OCI-LY1 (cell line): ENCODE measurements at regions not wholly inside any gene's neighbourhood (a gene's known extent, or its start where the extent isn't known, plus 50 kb on each side); places are given as distances from the start of the nearest gene placed in this dataset.

ENCODE experiments used
- H2AFZ ChIP-seq: fragments of 200-600 bp; sonication (generic), shearing (Covaris generic); 2 replicates; pipeline ENCODE4 v1.6.0; 2014; ENCODE audit warnings: antibody characterized with exemption, mild to moderate bottlenecking, low read length
- H3F3A ChIP-seq: fragments of 200-600 bp; sonication (generic), shearing (Covaris generic); 2 replicates; pipeline ENCODE4 v1.6.0; 2014; ENCODE audit warnings: mild to moderate bottlenecking, antibody characterized with exemption, low read length, moderate library complexity; ENCODE audit not compliant: insufficient read depth
- H3K27ac ChIP-seq: fragments of 200-600 bp; sonication (generic); 2 replicates; pipeline ENCODE4 v1.5.1; 2014; ENCODE audit warnings: low read length, mixed run types, mild to moderate bottlenecking, low read depth; ENCODE audit not compliant: poor library complexity, severe bottlenecking
- H3K27me3 ChIP-seq: fragments of 200-600 bp; sonication (generic); 2 replicates; pipeline ENCODE4 v1.6.0; 2014; ENCODE audit warnings: antibody characterized with exemption, mild to moderate bottlenecking, low read length, moderate library complexity; ENCODE audit not compliant: insufficient read depth
- H3K36me3 ChIP-seq: fragments of 200-600 bp; sonication (generic); 2 replicates; pipeline ENCODE4 v1.6.1; 2014; ENCODE audit warnings: mild to moderate bottlenecking, antibody characterized with exemption, low read length, moderate library complexity, mixed read lengths; ENCODE audit not compliant: insufficient read depth
- H3K4me1 ChIP-seq: fragments of 200-600 bp; sonication (generic); 2 replicates; pipeline ENCODE4 v1.5.1; 2014; ENCODE audit warnings: mild to moderate bottlenecking, low read length, moderate library complexity; ENCODE audit not compliant: insufficient read depth, severe bottlenecking
- H3K4me2 ChIP-seq: fragments of 200-600 bp; sonication (generic), shearing (Covaris generic); 2 replicates; pipeline ENCODE4 v1.6.1; 2014; ENCODE audit warnings: low read length
- H3K4me3 ChIP-seq: fragments of 200-600 bp; sonication (generic); 2 replicates; pipeline ENCODE4 v1.5.1; 2014; ENCODE audit warnings: low read length, low read depth, mild to moderate bottlenecking, mixed read lengths; ENCODE audit not compliant: poor library complexity, severe bottlenecking
- H3K79me2 ChIP-seq: fragments of 200-600 bp; shearing (Covaris generic); 2 replicates; pipeline ENCODE4 v1.6.1; 2016; ENCODE audit warnings: mixed run types, low read length, mixed read lengths; ENCODE audit not compliant: insufficient read depth
- H3K9ac ChIP-seq: fragments of 200-600 bp; sonication (generic), shearing (Covaris generic); 2 replicates; pipeline ENCODE4 v1.6.1; 2014; ENCODE audit warnings: mild to moderate bottlenecking, low read length, mixed read lengths
- H3K9me2 ChIP-seq: fragments of 200-600 bp; sonication (generic), shearing (Covaris generic); 2 replicates; pipeline ENCODE4 v1.6.1; 2014; ENCODE audit warnings: low read depth, mild to moderate bottlenecking, low read length, mixed read lengths
- H3K9me3 ChIP-seq: fragments of 200-600 bp; shearing (Covaris generic); 2 replicates; pipeline ENCODE4 v1.6.1; 2014; ENCODE audit warnings: low read length, mixed read lengths
- H4K20me1 ChIP-seq: fragments of 200-600 bp; sonication (generic), shearing (Covaris generic); 2 replicates; pipeline ENCODE4 v1.6.0; 2016; ENCODE audit warnings: mild to moderate bottlenecking, low read length; ENCODE audit not compliant: insufficient read depth
- CTCF ChIP-seq: fragments of 200-600 bp; sonication (generic), shearing (Covaris generic); IDR thresholded peaks from 2 replicates; pipeline ENCODE4 v1.5.1; 2017; ENCODE audit warnings: mild to moderate bottlenecking, antibody characterized with exemption, low read length, moderate library complexity, mixed read lengths
- EZH2 ChIP-seq: fragments of 200-600 bp; sonication (generic), shearing (Covaris generic); IDR thresholded peaks from 2 replicates; pipeline ENCODE4 v1.8.0; 2017; ENCODE audit warnings: borderline replicate concordance, mixed run types, mild to moderate bottlenecking, antibody characterized with exemption, low read length, moderate library complexity, mixed read lengths

DNA sequence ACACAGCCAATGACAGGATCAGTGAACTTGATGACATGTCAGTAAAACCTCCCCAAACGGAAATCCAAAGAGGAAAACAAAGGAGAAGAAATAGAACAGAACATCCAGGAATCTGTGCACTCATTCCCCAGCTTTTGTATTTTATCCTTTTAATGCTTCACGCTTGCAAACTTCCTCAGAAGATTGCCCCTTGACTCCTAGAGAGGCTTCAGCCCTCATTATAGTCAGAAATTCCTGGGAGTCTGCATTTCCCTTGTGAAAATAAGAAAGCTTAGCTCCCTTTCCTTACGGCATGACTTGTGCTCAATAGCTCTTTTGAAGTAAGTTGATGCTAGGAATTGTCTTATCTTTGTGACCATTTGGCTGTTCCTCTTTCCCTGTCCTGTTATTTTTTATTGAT, 313.6 kb upstream of the OPRM1 start:
- Histone ChIP-seq H3K27ac (no peak overlapping the region), H3K4me3 (no peak overlapping the region), H3K9me2 (no peaks in the 10 kb centered on the region; the same call in 1 of the 2 replicates), H3K4me2 (no peak overlapping the region), H3K9me3 (no peaks in the 10 kb centered on the region), H2AFZ (no peak overlapping the region), H3K36me3 (no peaks in the 10 kb centered on the region), H3F3A (no peaks in the 10 kb centered on the region), H3K27me3 (no peaks in the 10 kb centered on the region), H3K9ac (no peak overlapping the region), H3K79me2 (no peaks in the 10 kb centered on the region), H3K4me1 (no peaks in the 10 kb centered on the region), H4K20me1 (no peaks in the 10 kb centered on the region)
- TF ChIP-seq EZH2 (no peak), CTCF (no peak)

DNA sequence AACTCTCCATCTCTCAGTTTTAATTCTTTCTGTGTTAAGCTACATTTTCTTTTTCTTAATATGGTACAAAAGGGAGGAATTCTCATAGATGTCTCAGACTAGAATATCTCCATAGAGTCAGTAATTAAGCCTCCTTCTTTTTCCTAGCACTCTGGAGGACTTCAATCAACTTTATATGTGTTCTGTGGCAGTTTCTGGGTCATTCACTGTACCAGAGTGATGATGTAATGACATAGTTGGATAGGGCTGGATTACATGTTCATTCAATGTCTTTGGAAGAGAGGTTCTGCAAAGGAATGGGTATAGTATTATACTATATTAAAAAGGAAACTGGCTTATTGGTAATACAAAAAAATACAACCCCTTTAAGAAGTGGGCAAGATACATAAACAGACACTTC, 318.3 kb upstream of the OPRM1 start:
- Histone ChIP-seq H3F3A (no peaks in the 10 kb centered on the region), H3K9me3 (no peaks in the 10 kb centered on the region), H3K36me3 (no peaks in the 10 kb centered on the region), H4K20me1 (no peaks in the 10 kb centered on the region), H3K9me2 (no peaks in the 10 kb centered on the region), H3K27me3 (no peaks in the 10 kb centered on the region), H3K79me2 (no peaks in the 10 kb centered on the region), H3K9ac (no peak overlapping the region), H3K27ac (no peak overlapping the region), H3K4me1 (no peaks in the 10 kb centered on the region), H2AFZ (no peak overlapping the region), H3K4me2 (no peak overlapping the region), H3K4me3 (no peak overlapping the region)
- TF ChIP-seq EZH2 (no peak), CTCF (no peak)

GRCh38 chr6:153705429-153705828, 333.6 kb upstream of the OPRM1 start:
- Histone ChIP-seq H3K27me3 (no peaks in the 10 kb centered on the region), H3K9me3 (0 out of 2 replicates have a peak, but pooled peaks cover 2% of the 10 kb centered on the region), H3K4me3 (no peak overlapping the region), H3K36me3 (no peaks in the 10 kb centered on the region), H3F3A (no peaks in the 10 kb centered on the region), H3K9me2 (no peaks in the 10 kb centered on the region), H4K20me1 (no peaks in the 10 kb centered on the region), H3K27ac (no peak overlapping the region), H3K4me1 (no peaks in the 10 kb centered on the region), H2AFZ (no peak overlapping the region), H3K9ac (no peak overlapping the region), H3K4me2 (no peak overlapping the region), H3K79me2 (no peaks in the 10 kb centered on the region)
- TF ChIP-seq EZH2 (no peak), CTCF (no peak)
